A673 (cell line): ENCODE measurements at regions not wholly inside any gene's neighbourhood (a gene's known extent, or its start where the extent isn't known, plus 50 kb on each side); places are given as distances from the start of the nearest gene placed in this dataset.

Source experiments
- CTCF ChIP-seq: fragments of 300-800, 200-600 bp; sonication (generic); conservative IDR thresholded peaks from 2 replicates; pipeline ENCODE4 v1.5.1; 2017; ENCODE audit warnings: low read depth, mild to moderate bottlenecking, antibody characterized with exemption, low read length, moderate library complexity, mixed read lengths
- EZH2 ChIP-seq: fragments of 200-600 bp; sonication (generic); IDR thresholded peaks from 2 replicates; pipeline ENCODE4 v1.6.1; 2017; ENCODE audit warnings: borderline replicate concordance, low read depth, mild to moderate bottlenecking, mixed read lengths, antibody characterized with exemption, low read length; ENCODE audit not compliant: poor library complexity, severe bottlenecking

- TF ChIP-seq CTCF = no peak
- TF ChIP-seq EZH2 = no peak
Measured at GRCh38 chr6:25094726-25095125, 159.0 kb upstream of the RIPOR2 start.
